WTC11 (cell line): ENCODE measurements at regions not wholly inside any gene's neighbourhood (a gene's known extent, or its start where the extent isn't known, plus 50 kb on each side); places are given as distances from the start of the nearest gene placed in this dataset.

Experiments
- ATAC-seq: fragments of 200-7000 bp; cut with Tn5 transposase; 2 replicates; pipeline ENCODE4 v1.10.0; 2021; ENCODE audit warnings: mild to moderate bottlenecking, moderate library complexity
- CTCF ChIA-PET: fragments of 300-600 bp; sonication (Branson Sonifier 250); formaldehyde crosslinking; loops from one replicate; lab custom pipeline; 2021; ENCODE audit warnings: antibody characterized with exemption; lab: Charles Lee
- POLR2A ChIA-PET: fragments of 350-600 bp; sonication (Branson Sonifier 250); formaldehyde crosslinking; loops from one replicate; lab custom pipeline; 2021; ENCODE audit warnings: antibody characterized with exemption; lab: Charles Lee
- DNase-seq: peaks from one replicate; pipeline ENCODE4 v3.0.0; 2021; ENCODE audit warnings: low spot score
- H3K27ac Mint-ChIP-seq: 2 replicates; pipeline ENCODE4 v1.8.0; 2021; ENCODE audit warnings: mixed read lengths
- H3K27me3 Mint-ChIP-seq: 2 replicates; pipeline ENCODE4 v1.8.0; 2021; ENCODE audit warnings: low read depth, mild to moderate bottlenecking, moderate library complexity, mixed read lengths
- H3K36me3 Mint-ChIP-seq: 2 replicates; pipeline ENCODE4 v1.8.0; 2021; ENCODE audit warnings: mixed read lengths
- H3K4me1 Mint-ChIP-seq: 2 replicates; pipeline ENCODE4 v1.8.0; 2022; ENCODE audit warnings: mixed read lengths
- H3K4me3 Mint-ChIP-seq: 2 replicates; pipeline ENCODE4 v1.8.0; 2021; ENCODE audit warnings: mild to moderate bottlenecking, moderate library complexity, mixed read lengths
- H3K9me3 Mint-ChIP-seq: 2 replicates; pipeline ENCODE4 v1.8.0; 2021; ENCODE audit warnings: mixed read lengths
- CREM ChIP-seq: sonication (generic); formaldehyde crosslinking; IDR thresholded peaks from 2 replicates; pipeline ENCODE4 v1.8.1; 2022; ENCODE audit warnings: mild to moderate bottlenecking, missing genetic modification reagents, moderate library complexity
- ELF4 ChIP-seq: sonication (generic); formaldehyde crosslinking; IDR thresholded peaks from 2 replicates; pipeline ENCODE4 v1.8.1; 2022; ENCODE audit warnings: low read depth, mild to moderate bottlenecking, moderate library complexity, missing genetic modification reagents
- EMX1 ChIP-seq: fragments of 250-450 bp; sonication (Bioruptor Pico); IDR thresholded peaks from 2 replicates; pipeline ENCODE4 v1.8.0; 2021; ENCODE audit warnings: mild to moderate bottlenecking
- FOXJ3 ChIP-seq: sonication (generic); formaldehyde crosslinking; IDR thresholded peaks from 2 replicates; pipeline ENCODE4 v1.9.0; 2021; ENCODE audit warnings: missing genetic modification reagents, mild to moderate bottlenecking, borderline replicate concordance
- FOXK1 ChIP-seq: sonication (generic); formaldehyde crosslinking; IDR thresholded peaks from 2 replicates; pipeline ENCODE4 v1.8.0; 2022; ENCODE audit warnings: mild to moderate bottlenecking, moderate library complexity, missing genetic modification reagents
- GRHL2 ChIP-seq: fragments of 250-450 bp; sonication (Bioruptor Pico); IDR thresholded peaks from 2 replicates; pipeline ENCODE4 v1.8.0; 2022; ENCODE audit warnings: mild to moderate bottlenecking, moderate library complexity; ENCODE audit not compliant: insufficient replicate concordance, severe bottlenecking
- HMGA2 ChIP-seq: fragments of 250-450 bp; sonication (Bioruptor Pico); IDR thresholded peaks from 2 replicates; pipeline ENCODE4 v1.4.0; 2021; ENCODE audit warnings: mild to moderate bottlenecking, moderate library complexity
- NFE2L1 ChIP-seq: sonication (generic); formaldehyde crosslinking; IDR thresholded peaks from 2 replicates; pipeline ENCODE4 v1.8.1; 2023; ENCODE audit warnings: missing genetic modification reagents
- NR3C1 ChIP-seq: sonication (generic); formaldehyde crosslinking; conservative IDR thresholded peaks from 2 replicates; pipeline ENCODE4 v1.8.1; 2023; ENCODE audit warnings: low read depth, mild to moderate bottlenecking, missing genetic modification reagents
- PRRX2 ChIP-seq: fragments of 250-450 bp; sonication (Bioruptor Pico); IDR thresholded peaks from 2 replicates; pipeline ENCODE4 v1.8.0; 2021; ENCODE audit warnings: mild to moderate bottlenecking
- RORB ChIP-seq: fragments of 250-450 bp; sonication (Bioruptor Pico); IDR thresholded peaks from 2 replicates; pipeline ENCODE4 v1.9.0; 2021; ENCODE audit warnings: mild to moderate bottlenecking
- SP1 ChIP-seq: sonication (generic); formaldehyde crosslinking; conservative IDR thresholded peaks from 2 replicates; pipeline ENCODE4 v1.8.1; 2022; ENCODE audit warnings: missing genetic modification reagents
- TEAD1 ChIP-seq: sonication (generic); formaldehyde crosslinking; IDR thresholded peaks from 2 replicates; pipeline ENCODE4 v1.8.0; 2022; ENCODE audit warnings: mild to moderate bottlenecking, missing genetic modification reagents
- ZNF219 ChIP-seq: sonication (generic); formaldehyde crosslinking; IDR thresholded peaks from 2 replicates; pipeline ENCODE4 v1.8.0; 2023; ENCODE audit warnings: missing genetic modification reagents, mild to moderate bottlenecking, borderline replicate concordance
- ZNF317 ChIP-seq: sonication (generic); formaldehyde crosslinking; IDR thresholded peaks from 2 replicates; pipeline ENCODE4 v1.8.1; 2023; ENCODE audit warnings: low read depth, mild to moderate bottlenecking, moderate library complexity, missing genetic modification reagents, borderline replicate concordance
- ZNF416 ChIP-seq: fragments of 250-450 bp; sonication (Bioruptor Pico); IDR thresholded peaks from 2 replicates; pipeline ENCODE4 v1.9.0; 2021; ENCODE audit warnings: mild to moderate bottlenecking, inconsistent platforms
- ZNF671 ChIP-seq: fragments of 250-450 bp; sonication (Bioruptor Pico); IDR thresholded peaks from 2 replicates; pipeline ENCODE4 v1.8.0; 2021; ENCODE audit warnings: mild to moderate bottlenecking
- ZSCAN18 ChIP-seq: fragments of 250-450 bp; sonication (Bioruptor Pico); IDR thresholded peaks from 2 replicates; pipeline ENCODE4 v2.1.2; 2022; ENCODE audit warnings: mild to moderate bottlenecking, moderate library complexity
- TF ChIP-seq, protein P1 (sequence below): sonication (generic); formaldehyde crosslinking; IDR thresholded peaks from 2 replicates; pipeline ENCODE4 v1.8.0; 2022; ENCODE audit warnings: missing genetic modification reagents
- TF ChIP-seq, protein P2 (sequence below): sonication (generic); formaldehyde crosslinking; IDR thresholded peaks from 2 replicates; pipeline ENCODE4 v1.8.1; 2023; ENCODE audit warnings: mild to moderate bottlenecking, missing genetic modification reagents, borderline replicate concordance
- TF ChIP-seq, protein P3 (sequence below): sonication (generic); formaldehyde crosslinking; conservative IDR thresholded peaks from 2 replicates; pipeline ENCODE4 v1.8.1; 2022; ENCODE audit warnings: mild to moderate bottlenecking, missing genetic modification reagents
- TF ChIP-seq, protein P4 (sequence below): sonication (generic); formaldehyde crosslinking; IDR thresholded peaks from 2 replicates; pipeline ENCODE4 v1.8.0; 2022; ENCODE audit warnings: mild to moderate bottlenecking, missing genetic modification reagents

DNA sequence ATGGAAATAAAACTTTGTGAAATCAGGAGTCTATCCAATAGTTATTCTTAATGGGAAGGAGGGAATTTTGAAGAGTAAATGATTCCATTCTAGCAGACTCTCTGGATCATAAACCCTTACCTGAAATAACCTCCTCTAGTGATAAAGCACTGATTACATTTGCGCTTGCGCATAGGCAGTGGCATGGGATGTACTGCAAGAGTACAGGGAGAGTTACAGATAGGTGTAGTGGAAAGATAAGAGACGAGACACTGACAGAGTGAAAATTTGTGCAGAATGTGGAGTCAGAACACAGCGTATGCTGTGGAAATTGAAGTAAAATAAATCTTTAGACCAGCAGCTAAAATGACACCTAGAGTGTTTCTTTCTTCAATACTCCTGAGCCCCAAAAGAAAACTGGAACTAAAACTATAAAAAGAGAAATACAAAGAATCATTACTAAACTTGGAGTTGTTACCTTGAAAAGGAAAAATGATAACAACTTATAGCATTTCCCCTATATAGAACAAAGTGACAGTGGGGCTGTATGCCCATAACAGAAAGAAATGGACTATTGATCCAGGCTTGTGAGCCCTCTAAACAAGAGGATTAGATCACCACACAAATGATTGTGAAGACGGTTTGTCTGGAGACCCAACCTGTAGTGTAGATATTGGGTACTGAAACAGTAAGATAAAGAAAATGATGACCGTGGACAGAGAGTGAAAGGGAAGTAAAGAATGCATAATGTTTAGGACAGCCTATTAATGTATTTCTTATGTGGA is 1471.2 kb upstream of the NUDT12 start (continued):
- TF ChIP-seq, protein P1, sequence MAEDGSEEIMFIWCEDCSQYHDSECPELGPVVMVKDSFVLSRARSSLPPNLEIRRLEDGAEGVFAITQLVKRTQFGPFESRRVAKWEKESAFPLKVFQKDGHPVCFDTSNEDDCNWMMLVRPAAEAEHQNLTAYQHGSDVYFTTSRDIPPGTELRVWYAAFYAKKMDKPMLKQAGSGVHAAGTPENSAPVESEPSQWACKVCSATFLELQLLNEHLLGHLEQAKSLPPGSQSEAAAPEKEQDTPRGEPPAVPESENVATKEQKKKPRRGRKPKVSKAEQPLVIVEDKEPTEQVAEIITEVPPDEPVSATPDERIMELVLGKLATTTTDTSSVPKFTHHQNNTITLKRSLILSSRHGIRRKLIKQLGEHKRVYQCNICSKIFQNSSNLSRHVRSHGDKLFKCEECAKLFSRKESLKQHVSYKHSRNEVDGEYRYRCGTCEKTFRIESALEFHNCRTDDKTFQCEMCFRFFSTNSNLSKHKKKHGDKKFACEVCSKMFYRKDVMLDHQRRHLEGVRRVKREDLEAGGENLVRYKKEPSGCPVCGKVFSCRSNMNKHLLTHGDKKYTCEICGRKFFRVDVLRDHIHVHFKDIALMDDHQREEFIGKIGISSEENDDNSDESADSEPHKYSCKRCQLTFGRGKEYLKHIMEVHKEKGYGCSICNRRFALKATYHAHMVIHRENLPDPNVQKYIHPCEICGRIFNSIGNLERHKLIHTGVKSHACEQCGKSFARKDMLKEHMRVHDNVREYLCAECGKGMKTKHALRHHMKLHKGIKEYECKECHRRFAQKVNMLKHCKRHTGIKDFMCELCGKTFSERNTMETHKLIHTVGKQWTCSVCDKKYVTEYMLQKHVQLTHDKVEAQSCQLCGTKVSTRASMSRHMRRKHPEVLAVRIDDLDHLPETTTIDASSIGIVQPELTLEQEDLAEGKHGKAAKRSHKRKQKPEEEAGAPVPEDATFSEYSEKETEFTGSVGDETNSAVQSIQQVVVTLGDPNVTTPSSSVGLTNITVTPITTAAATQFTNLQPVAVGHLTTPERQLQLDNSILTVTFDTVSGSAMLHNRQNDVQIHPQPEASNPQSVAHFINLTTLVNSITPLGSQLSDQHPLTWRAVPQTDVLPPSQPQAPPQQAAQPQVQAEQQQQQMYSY (CRISPR knock-in tag) = no peak
- TF ChIP-seq GRHL2 (no peak), NFE2L1 (CRISPR knock-in tag) (no peak), NR3C1 (CRISPR knock-in tag) (no peak), ZNF317 (CRISPR knock-in tag) (no peak)

- H3K9me3 Mint-ChIP-seq = peaks cover 28% of the 10 kb centered on the region
- no peak for ATAC-seq
- no peak overlapping the region for H3K27ac Mint-ChIP-seq
- TF ChIP-seq RORB (CRISPR knock-in tag) (no peak), EMX1 (CRISPR knock-in tag) (no peak), ZNF219 (CRISPR knock-in tag) (no peak), ZNF416 (CRISPR knock-in tag) (no peak), TEAD1 (CRISPR knock-in tag) (no peak), CREM (CRISPR knock-in tag) (no peak), ZNF671 (CRISPR knock-in tag) (no peak), HMGA2 (no peak), FOXJ3 (CRISPR knock-in tag) (no peak), FOXK1 (no peak), SP1 (CRISPR knock-in tag) (no peak), ELF4 (no peak), ZSCAN18 (no peak), PRRX2 (CRISPR knock-in tag) (no peak)
- TF ChIP-seq, protein P2, sequence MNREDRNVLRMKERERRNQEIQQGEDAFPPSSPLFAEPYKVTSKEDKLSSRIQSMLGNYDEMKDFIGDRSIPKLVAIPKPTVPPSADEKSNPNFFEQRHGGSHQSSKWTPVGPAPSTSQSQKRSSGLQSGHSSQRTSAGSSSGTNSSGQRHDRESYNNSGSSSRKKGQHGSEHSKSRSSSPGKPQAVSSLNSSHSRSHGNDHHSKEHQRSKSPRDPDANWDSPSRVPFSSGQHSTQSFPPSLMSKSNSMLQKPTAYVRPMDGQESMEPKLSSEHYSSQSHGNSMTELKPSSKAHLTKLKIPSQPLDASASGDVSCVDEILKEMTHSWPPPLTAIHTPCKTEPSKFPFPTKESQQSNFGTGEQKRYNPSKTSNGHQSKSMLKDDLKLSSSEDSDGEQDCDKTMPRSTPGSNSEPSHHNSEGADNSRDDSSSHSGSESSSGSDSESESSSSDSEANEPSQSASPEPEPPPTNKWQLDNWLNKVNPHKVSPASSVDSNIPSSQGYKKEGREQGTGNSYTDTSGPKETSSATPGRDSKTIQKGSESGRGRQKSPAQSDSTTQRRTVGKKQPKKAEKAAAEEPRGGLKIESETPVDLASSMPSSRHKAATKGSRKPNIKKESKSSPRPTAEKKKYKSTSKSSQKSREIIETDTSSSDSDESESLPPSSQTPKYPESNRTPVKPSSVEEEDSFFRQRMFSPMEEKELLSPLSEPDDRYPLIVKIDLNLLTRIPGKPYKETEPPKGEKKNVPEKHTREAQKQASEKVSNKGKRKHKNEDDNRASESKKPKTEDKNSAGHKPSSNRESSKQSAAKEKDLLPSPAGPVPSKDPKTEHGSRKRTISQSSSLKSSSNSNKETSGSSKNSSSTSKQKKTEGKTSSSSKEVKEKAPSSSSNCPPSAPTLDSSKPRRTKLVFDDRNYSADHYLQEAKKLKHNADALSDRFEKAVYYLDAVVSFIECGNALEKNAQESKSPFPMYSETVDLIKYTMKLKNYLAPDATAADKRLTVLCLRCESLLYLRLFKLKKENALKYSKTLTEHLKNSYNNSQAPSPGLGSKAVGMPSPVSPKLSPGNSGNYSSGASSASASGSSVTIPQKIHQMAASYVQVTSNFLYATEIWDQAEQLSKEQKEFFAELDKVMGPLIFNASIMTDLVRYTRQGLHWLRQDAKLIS (CRISPR knock-in tag) = no peak
- TF ChIP-seq, protein P3, sequence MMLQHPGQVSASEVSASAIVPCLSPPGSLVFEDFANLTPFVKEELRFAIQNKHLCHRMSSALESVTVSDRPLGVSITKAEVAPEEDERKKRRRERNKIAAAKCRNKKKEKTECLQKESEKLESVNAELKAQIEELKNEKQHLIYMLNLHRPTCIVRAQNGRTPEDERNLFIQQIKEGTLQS (CRISPR knock-in tag) = no peak
- TF ChIP-seq, protein P4, sequence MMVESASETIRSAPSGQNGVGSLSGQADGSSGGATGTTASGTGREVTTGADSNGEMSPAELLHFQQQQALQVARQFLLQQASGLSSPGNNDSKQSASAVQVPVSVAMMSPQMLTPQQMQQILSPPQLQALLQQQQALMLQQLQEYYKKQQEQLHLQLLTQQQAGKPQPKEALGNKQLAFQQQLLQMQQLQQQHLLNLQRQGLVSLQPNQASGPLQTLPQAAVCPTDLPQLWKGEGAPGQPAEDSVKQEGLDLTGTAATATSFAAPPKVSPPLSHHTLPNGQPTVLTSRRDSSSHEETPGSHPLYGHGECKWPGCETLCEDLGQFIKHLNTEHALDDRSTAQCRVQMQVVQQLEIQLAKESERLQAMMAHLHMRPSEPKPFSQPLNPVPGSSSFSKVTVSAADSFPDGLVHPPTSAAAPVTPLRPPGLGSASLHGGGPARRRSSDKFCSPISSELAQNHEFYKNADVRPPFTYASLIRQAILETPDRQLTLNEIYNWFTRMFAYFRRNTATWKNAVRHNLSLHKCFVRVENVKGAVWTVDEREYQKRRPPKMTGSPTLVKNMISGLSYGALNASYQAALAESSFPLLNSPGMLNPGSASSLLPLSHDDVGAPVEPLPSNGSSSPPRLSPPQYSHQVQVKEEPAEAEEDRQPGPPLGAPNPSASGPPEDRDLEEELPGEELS = no peak
- TF ChIP-seq, protein P1 (CRISPR knock-in tag) = no peak
Measured at GRCh38 chr5:105032917-105033316, 1470.3 kb upstream of the NUDT12 start.

More at GRCh38 chr5:105032917-105033316, 1470.3 kb upstream of the NUDT12 start:
- ChIA-PET CTCF (no interaction called here), POLR2A (interaction anchor here (0.6 kb wide), 1 partner anchor 149 kb away, joined by 3 read pairs; no protein-coding TSS in a partner anchor)
- DNase-seq = no peak
- Mint-ChIP-seq H3K36me3 (peaks cover 11% of the 10 kb centered on the region), H3K4me3 (no peak overlapping the region), H3K27me3 (no peaks in the 10 kb centered on the region; the same call in 1 of the 2 replicates), H3K4me1 (no peaks in the 10 kb centered on the region)
